ENCODE measurements at regions not wholly inside any gene's neighbourhood (a gene's known extent, or its start where the extent isn't known, plus 50 kb on each side); places are given as distances from the start of the nearest gene placed in this dataset.
"Not testable (repeated sequence)": the region's sequence is repeated elsewhere in the genome, so short reads cannot be mapped to it uniquely, and the experiment has no call there.

- Mint-ChIP-seq H3K4me3 (no peak overlapping the region), H3K36me3 (ENCODE audit: insufficient read depth) (no peaks in the 10 kb centered on the region), H3K27ac (no peak overlapping the region), H3K4me1 (ENCODE audit: low read depth in 2 of 2) (no peaks in the 10 kb centered on the region), H3K27me3 (peaks cover 33 to 40% of the 10 kb centered on the region in 2 donors), H3K9me3 (peaks cover 0 to under 1% of the 10 kb centered on the region in 2 donors)
- DNase-seq (no peak), ATAC-seq (replicated peaks) (no peak)
These were observed 50.8 kb upstream of the CPOX start for GRCh38 chr3:98644168-98644567.

GRCh38 chr3:98645039-98645438 is 51.6 kb upstream of the CPOX start:
- Mint-ChIP-seq H3K36me3 (ENCODE audit: insufficient read depth) (no peaks in the 10 kb centered on the region), H3K4me3 (no peak overlapping the region), H3K27me3 (peaks cover 28 to 35% of the 10 kb centered on the region in 2 donors), H3K27ac (no peak overlapping the region), H3K4me1 (ENCODE audit: low read depth in 2 of 2) (no peaks in the 10 kb centered on the region), H3K9me3 (no peaks in the 10 kb centered on the region)
- DNase-seq (no peak), ATAC-seq (replicated peaks) (no peak)

GRCh38 chr3:98646680-98647079 is 53.3 kb upstream of the CPOX start:
- ATAC-seq (replicated peaks): no peak
- Mint-ChIP-seq H3K36me3 (ENCODE audit: insufficient read depth) (no peaks in the 10 kb centered on the region), H3K4me1 (ENCODE audit: low read depth in 2 of 2) (no peaks in the 10 kb centered on the region), H3K9me3 (no peaks in the 10 kb centered on the region), H3K27ac (no peak overlapping the region), H3K4me3 (no peak overlapping the region), H3K27me3 (peaks cover 29 to 35% of the 10 kb centered on the region in 2 donors)
- DNase-seq: no peak

GRCh38 chr3:98647197-98647596 is 53.8 kb upstream of the CPOX start:
- Mint-ChIP-seq H3K4me1 (ENCODE audit: low read depth in 2 of 2) (no peaks in the 10 kb centered on the region), H3K36me3 (ENCODE audit: insufficient read depth) (no peaks in the 10 kb centered on the region), H3K9me3 (no peaks in the 10 kb centered on the region), H3K4me3 (no peak overlapping the region), H3K27me3 (peaks cover 25 to 38% of the 10 kb centered on the region in 2 donors), H3K27ac (no peak overlapping the region)
- DNase-seq: no peak
- ATAC-seq (replicated peaks): no peak

- no peak for ATAC-seq (replicated peaks)
These were observed 57.8 kb upstream of the CPOX start for GRCh38 chr3:98650971-98651779.

GRCh38 chr3:98651780-98652077 is 58.3 kb upstream of the CPOX start:
- no peak overlapping the region for H3K4me3 Mint-ChIP-seq
- no peaks in the 10 kb centered on the region for H3K36me3 Mint-ChIP-seq (ENCODE audit: insufficient read depth)
- no peak overlapping the region for H3K27ac Mint-ChIP-seq
- H3K27me3 Mint-ChIP-seq: peaks cover 0 to 10% of the 10 kb centered on the region in 2 donors
- ATAC-seq (replicated peaks) (no peak), DNase-seq (no peak)
- H3K9me3 Mint-ChIP-seq: no peaks in the 10 kb centered on the region
- H3K4me1 Mint-ChIP-seq (ENCODE audit: low read depth in 2 of 2): no peaks in the 10 kb centered on the region

More at GRCh38 chr3:98650971-98651779, 57.8 kb upstream of the CPOX start:
- H3K27ac Mint-ChIP-seq: no peak overlapping the region
- no peaks in the 10 kb centered on the region for H3K36me3 Mint-ChIP-seq (ENCODE audit: insufficient read depth)
- no peaks in the 10 kb centered on the region for H3K4me1 Mint-ChIP-seq (ENCODE audit: low read depth in 2 of 2)
- no peak for DNase-seq
- H3K27me3 Mint-ChIP-seq: peaks cover 0 to 10% of the 10 kb centered on the region in 2 donors
- H3K4me3 Mint-ChIP-seq: no peak overlapping the region
- H3K9me3 Mint-ChIP-seq: no peaks in the 10 kb centered on the region

- H3K4me1 Mint-ChIP-seq (ENCODE audit: low read depth in 2 of 2): peaks cover 4% of the 10 kb centered on the region in 2 donors
- no peak overlapping the region for H3K27ac Mint-ChIP-seq
- no peak for DNase-seq
- no peaks in the 10 kb centered on the region for H3K9me3 Mint-ChIP-seq
- H3K4me3 Mint-ChIP-seq: no peak overlapping the region
- ATAC-seq (replicated peaks): no peak
- H3K27me3 Mint-ChIP-seq: peaks cover 30 to 40% of the 10 kb centered on the region in 2 donors
- no peaks in the 10 kb centered on the region for H3K36me3 Mint-ChIP-seq (ENCODE audit: insufficient read depth)
These were observed 62.3 kb upstream of the CPOX start for GRCh38 chr3:98655666-98656065.

GRCh38 chr3:98657457-98657856 is 64.0 kb upstream of the CPOX start:
- H3K27me3 Mint-ChIP-seq: peaks cover 30% of the 10 kb centered on the region in 2 donors
- no peak overlapping the region for H3K4me3 Mint-ChIP-seq
- ATAC-seq (replicated peaks): peak; percentile 46
- H3K9me3 Mint-ChIP-seq: no peaks in the 10 kb centered on the region
- H3K36me3 Mint-ChIP-seq (ENCODE audit: insufficient read depth): no peaks in the 10 kb centered on the region
- H3K4me1 Mint-ChIP-seq (ENCODE audit: low read depth in 2 of 2): peaks cover 4% of the 10 kb centered on the region in 2 donors
- DNase-seq: peak; percentile 4 to 12 (median 6)
- no peak overlapping the region for H3K27ac Mint-ChIP-seq

GRCh38 chr3:98662699-98663098 is 69.3 kb upstream of the CPOX start:
- Mint-ChIP-seq H3K9me3 (no peaks in the 10 kb centered on the region), H3K36me3 (ENCODE audit: insufficient read depth) (no peaks in the 10 kb centered on the region), H3K4me1 (ENCODE audit: low read depth in 2 of 2) (peaks cover under 1% of the 10 kb centered on the region in 2 donors), H3K27me3 (peaks cover 25 to 45% of the 10 kb centered on the region in 2 donors), H3K27ac (no peak overlapping the region), H3K4me3 (no peak overlapping the region)
- DNase-seq (no peak), ATAC-seq (replicated peaks) (no peak)

GRCh38 chr3:98670020-98670419 is 76.6 kb upstream of the CPOX start:
- Mint-ChIP-seq H3K27me3 (peaks cover 8 to 16% of the 10 kb centered on the region in 2 donors), H3K27ac (no peak overlapping the region), H3K36me3 (ENCODE audit: insufficient read depth) (peaks cover 3% of the 10 kb centered on the region), H3K4me1 (ENCODE audit: low read depth in 2 of 2) (no peaks in the 10 kb centered on the region), H3K4me3 (no peak overlapping the region), H3K9me3 (no peaks in the 10 kb centered on the region)
- DNase-seq: no peak
- no peak for ATAC-seq (replicated peaks)

GRCh38 chr3:98679986-98680385 is 83.2 kb upstream of the ST3GAL6 start:
- Mint-ChIP-seq H3K36me3 (ENCODE audit: insufficient read depth) (no peaks in the 10 kb centered on the region), H3K4me3 (no peak overlapping the region), H3K9me3 (no peaks in the 10 kb centered on the region), H3K27ac (no peak overlapping the region), H3K27me3 (peaks cover 0 to 10% of the 10 kb centered on the region in 2 donors), H3K4me1 (ENCODE audit: low read depth in 2 of 2) (no peaks in the 10 kb centered on the region)
- no peak for ATAC-seq (replicated peaks)
- DNase-seq: no peak

GRCh38 chr3:98680723-98681122 is 82.4 kb upstream of the ST3GAL6 start:
- H3K4me3 Mint-ChIP-seq: no peak overlapping the region
- H3K36me3 Mint-ChIP-seq (ENCODE audit: insufficient read depth): no peaks in the 10 kb centered on the region
- ATAC-seq (replicated peaks) (no peak), DNase-seq (no peak)
- no peak overlapping the region for H3K27ac Mint-ChIP-seq
- peaks cover 0 to 10% of the 10 kb centered on the region in 2 donors for H3K27me3 Mint-ChIP-seq
- H3K4me1 Mint-ChIP-seq (ENCODE audit: low read depth in 2 of 2): no peaks in the 10 kb centered on the region
- H3K9me3 Mint-ChIP-seq: no peaks in the 10 kb centered on the region

GRCh38 chr3:98681486-98681885 is 81.7 kb upstream of the ST3GAL6 start:
- Mint-ChIP-seq H3K27me3 (peaks cover 0 to 10% of the 10 kb centered on the region in 2 donors), H3K9me3 (no peaks in the 10 kb centered on the region), H3K4me1 (ENCODE audit: low read depth in 2 of 2) (no peaks in the 10 kb centered on the region), H3K4me3 (no peak overlapping the region), H3K36me3 (ENCODE audit: insufficient read depth) (no peaks in the 10 kb centered on the region), H3K27ac (no peak overlapping the region)
- ATAC-seq (replicated peaks) (no peak), DNase-seq (no peak)

- not testable (repeated sequence) for DNase-seq; H3K9me3 Mint-ChIP-seq; H3K4me1 Mint-ChIP-seq (ENCODE audit: low read depth in 2 of 2); H3K27ac Mint-ChIP-seq; H3K36me3 Mint-ChIP-seq (ENCODE audit: insufficient read depth); H3K27me3 Mint-ChIP-seq; ATAC-seq (replicated peaks); H3K4me3 Mint-ChIP-seq
These were observed 80.7 kb upstream of the ST3GAL6 start for GRCh38 chr3:98682391-98682790.

Measured in effector memory CD8-positive, alpha-beta T cell (primary cell).